ENCODE measurements at regions not wholly inside any gene's neighbourhood (a gene's known extent, or its start where the extent isn't known, plus 50 kb on each side); places are given as distances from the start of the nearest gene placed in this dataset.

DNA sequence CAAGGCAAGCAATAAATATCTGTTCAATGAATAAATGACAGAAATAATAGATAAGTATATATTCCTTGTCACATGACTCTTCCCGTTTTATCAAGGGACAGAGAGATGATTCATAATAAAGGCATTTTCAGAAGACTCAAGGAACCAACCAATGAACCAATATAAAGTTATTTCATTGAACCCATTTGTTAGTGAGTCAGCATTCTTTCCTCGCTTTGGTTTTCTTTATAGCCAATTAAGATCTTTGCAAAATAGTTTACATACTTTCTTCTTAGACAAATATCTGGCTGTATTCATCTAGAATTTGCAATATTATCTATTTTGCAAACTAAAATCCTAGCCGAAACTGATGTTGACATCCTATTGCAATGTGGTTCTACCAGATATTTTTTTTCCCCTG lies 269.4 kb downstream of the IL15 start:
- H3K14ac ChIP-seq (ENCODE audit: insufficient read depth, low read length): no peak overlapping the region
- no peak overlapping the region for H3K56ac ChIP-seq (ENCODE audit: insufficient read length, low read depth, low read length)
- no peak overlapping the region for H3K23ac ChIP-seq (ENCODE audit: insufficient read length, low read depth, low read length)
- no peak overlapping the region for H3K27ac ChIP-seq (ENCODE audit: insufficient read length, low read depth, low read length)
- Mint-ChIP-seq H3K4me1 (peaks cover 13 to 16% of the 10 kb centered on the region in 2 experiments), H3K4me3 (no peak overlapping the region), H3K36me3 (ENCODE audit: insufficient read depth in 1 of 3, low read depth in 3 of 3) (peaks cover 0 to 5% (median 4%) of the 10 kb centered on the region in 3 experiments; a peak in 6 of 7 replicates), H3K27me3 (ENCODE audit: low read depth) (no peaks in the 10 kb centered on the region), H3K9me3 (peaks cover 7 to 10% of the 10 kb centered on the region in 2 experiments; a peak in 4 of 5 replicates), H3K27ac (no peak overlapping the region)
- H4K91ac ChIP-seq (ENCODE audit: insufficient read length, low read depth, low read length): no peak overlapping the region
- H4K5ac ChIP-seq (ENCODE audit: insufficient read length, low read depth, low read length): no peak overlapping the region
- H3K18ac ChIP-seq (ENCODE audit: insufficient read length, low read depth, low read length): no peak overlapping the region
- no peaks in the 10 kb centered on the region for H3K4me1 ChIP-seq (ENCODE audit: insufficient read depth, low read length)
- H2BK12ac ChIP-seq (ENCODE audit: insufficient read length, low read depth, low read length): no peak overlapping the region
- no peak overlapping the region for H2AFZ ChIP-seq (ENCODE audit: low read length)
- H3K4ac ChIP-seq (ENCODE audit: low read depth, low read length): no peak overlapping the region
- H2BK120ac ChIP-seq (ENCODE audit: low read depth, low read length, poor library complexity, severe bottlenecking): no peak overlapping the region
- no peaks in the 10 kb centered on the region for H3K79me1 ChIP-seq (ENCODE audit: insufficient read depth, low read depth, low read length, poor library complexity, severe bottlenecking)
- no peaks in the 10 kb centered on the region for H4K20me1 ChIP-seq (ENCODE audit: control insufficient read depth, insufficient read depth, insufficient read length)
- H3T11ph ChIP-seq (ENCODE audit: low read length): no peak overlapping the region
- no peaks in the 10 kb centered on the region for H3K79me2 ChIP-seq (ENCODE audit: insufficient read depth, low read length)
- H2BK5ac ChIP-seq (ENCODE audit: insufficient read length, low read length): no peak overlapping the region
- no peak overlapping the region for H2BK15ac ChIP-seq (ENCODE audit: low read depth, low read length)
- no peak overlapping the region for H3K9ac ChIP-seq (ENCODE audit: extremely low read depth, insufficient read length, low read length)
- no peaks in the 10 kb centered on the region for H3K9me3 ChIP-seq (ENCODE audit: control insufficient read depth, low read depth, low read length)
- WGBS (ENCODE audit: extremely low coverage, insufficient read length, low lambda C conversion rate): no CpG with 5 or more reads among the region's 3 CpGs
- no peak overlapping the region for H2BK20ac ChIP-seq (ENCODE audit: low read depth, low read length, poor library complexity, severe bottlenecking)
- no peak overlapping the region for H3K4me2 ChIP-seq (ENCODE audit: insufficient read depth, insufficient read length, low read length)
- TF ChIP-seq, protein P1, sequence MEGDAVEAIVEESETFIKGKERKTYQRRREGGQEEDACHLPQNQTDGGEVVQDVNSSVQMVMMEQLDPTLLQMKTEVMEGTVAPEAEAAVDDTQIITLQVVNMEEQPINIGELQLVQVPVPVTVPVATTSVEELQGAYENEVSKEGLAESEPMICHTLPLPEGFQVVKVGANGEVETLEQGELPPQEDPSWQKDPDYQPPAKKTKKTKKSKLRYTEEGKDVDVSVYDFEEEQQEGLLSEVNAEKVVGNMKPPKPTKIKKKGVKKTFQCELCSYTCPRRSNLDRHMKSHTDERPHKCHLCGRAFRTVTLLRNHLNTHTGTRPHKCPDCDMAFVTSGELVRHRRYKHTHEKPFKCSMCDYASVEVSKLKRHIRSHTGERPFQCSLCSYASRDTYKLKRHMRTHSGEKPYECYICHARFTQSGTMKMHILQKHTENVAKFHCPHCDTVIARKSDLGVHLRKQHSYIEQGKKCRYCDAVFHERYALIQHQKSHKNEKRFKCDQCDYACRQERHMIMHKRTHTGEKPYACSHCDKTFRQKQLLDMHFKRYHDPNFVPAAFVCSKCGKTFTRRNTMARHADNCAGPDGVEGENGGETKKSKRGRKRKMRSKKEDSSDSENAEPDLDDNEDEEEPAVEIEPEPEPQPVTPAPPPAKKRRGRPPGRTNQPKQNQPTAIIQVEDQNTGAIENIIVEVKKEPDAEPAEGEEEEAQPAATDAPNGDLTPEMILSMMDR (conservative IDR thresholded peaks at IDR 0.05): no peak
- no peak overlapping the region for H2AK5ac ChIP-seq (ENCODE audit: insufficient read length, low read length)
- DNase-seq: no peak
- H4K8ac ChIP-seq (replicated peaks; ENCODE audit: insufficient read length, low read depth, low read length): no peak overlapping the region
- H3K23me2 ChIP-seq (ENCODE audit: insufficient read length, low read depth, low read length, poor library complexity, severe bottlenecking): no peaks in the 10 kb centered on the region
- H3K27me3 ChIP-seq (ENCODE audit: insufficient read depth, low read length): no peaks in the 10 kb centered on the region

All from H9 (cell line).